DMS53 treated with DMSO at 0.1 percent for 48 hours (cell line): ENCODE measurements at regions not wholly inside any gene's neighbourhood (a gene's known extent, or its start where the extent isn't known, plus 50 kb on each side); places are given as distances from the start of the nearest gene placed in this dataset.

ENCODE experiments used
- DNase-seq: peaks from one replicate; lab custom pipeline; 2025; ENCODE audit not compliant: unreplicated experiment; lab: John Stamatoyannopoulos, UW

- DNase-seq, result no peak
Measured at GRCh38 chr18:23384778-23385736, 68.0 kb upstream of the RIOK3 start.

DNA sequence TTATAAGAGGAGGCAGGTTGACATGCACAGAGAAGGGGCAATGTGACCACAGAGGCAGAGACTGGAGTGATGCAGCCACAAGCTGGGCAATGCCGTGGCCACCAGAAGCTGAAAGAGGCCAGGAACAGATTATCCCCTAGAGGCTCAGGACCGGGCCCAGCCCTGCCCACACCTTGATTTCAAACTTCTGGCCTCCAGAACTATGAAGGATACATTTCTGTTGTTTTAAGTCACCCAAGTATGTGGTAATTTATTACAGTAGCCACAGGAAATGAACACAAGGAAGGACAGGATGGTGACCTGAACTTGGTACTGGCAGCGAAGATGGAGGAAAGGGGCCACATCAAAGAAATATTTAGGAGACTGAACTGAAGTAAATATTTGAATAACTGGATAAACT, 66.8 kb upstream of the RIOK3 start:
- no peak for DNase-seq

DNA sequence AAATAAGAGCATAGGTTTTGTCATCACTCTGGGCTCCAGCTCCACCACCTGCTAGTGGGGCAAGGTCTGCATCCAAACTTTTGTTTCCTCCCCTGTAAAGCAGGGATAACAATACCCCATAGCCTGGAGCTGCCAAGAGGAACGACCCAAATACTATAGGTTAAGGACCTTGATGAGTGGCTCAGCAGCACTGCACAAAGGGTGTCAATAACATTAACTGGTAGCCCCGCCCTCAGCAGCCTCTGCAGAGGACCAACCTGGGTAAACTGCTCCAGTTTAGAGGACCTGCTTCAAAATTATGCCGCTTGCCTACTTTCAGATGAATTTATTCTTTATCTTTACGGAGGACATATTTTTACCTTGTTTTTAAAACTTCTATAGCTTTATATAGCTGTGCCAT, 65.8 kb upstream of the RIOK3 start:
- no peak for DNase-seq

DNA sequence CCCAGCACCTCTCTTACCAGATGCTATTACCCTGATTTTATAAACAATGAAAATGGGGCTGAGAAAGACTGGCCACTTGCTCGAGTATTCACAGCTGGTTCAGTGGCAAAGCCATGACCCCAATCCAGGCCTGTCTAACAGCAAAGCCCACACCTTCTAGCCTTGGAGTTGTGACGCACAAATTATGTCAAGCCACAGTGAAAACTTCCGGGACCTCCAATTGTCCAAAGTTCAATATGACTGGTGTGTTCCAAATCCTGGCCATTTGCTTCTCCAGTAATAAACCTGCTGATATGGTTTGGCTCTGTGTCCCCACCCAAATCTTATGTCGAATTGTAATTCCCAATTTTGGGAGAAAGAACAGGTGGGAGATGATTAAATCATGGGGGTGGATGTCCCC, 64.7 kb upstream of the RIOK3 start:
- DNase-seq, result no peak

DNA sequence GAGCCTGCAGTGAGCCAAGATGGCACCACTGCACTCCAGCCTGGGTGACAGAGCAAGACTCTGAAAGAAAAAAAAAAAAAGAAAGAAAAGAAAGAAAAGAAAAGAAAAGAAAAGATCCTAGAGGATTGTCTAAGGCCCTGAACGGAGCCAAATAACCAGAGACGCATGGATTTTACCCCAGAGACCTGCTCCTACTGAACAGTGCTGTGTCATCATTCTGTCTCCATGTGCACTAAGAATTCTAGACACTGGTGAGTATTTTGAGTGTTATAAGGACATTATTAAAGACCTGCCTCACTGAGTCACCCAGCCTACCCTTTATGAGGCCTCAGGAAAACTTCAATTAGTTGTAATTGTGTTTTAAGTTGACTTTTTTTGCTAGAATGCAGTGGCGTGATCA, 61.9 kb upstream of the RIOK3 start:
- no peak for DNase-seq

GRCh38 chr18:23397907-23398306, 55.2 kb upstream of the RIOK3 start:
- no peak for DNase-seq

GRCh38 chr18:23398401-23398800, 54.7 kb upstream of the RIOK3 start:
- DNase-seq, result no peak

DNA sequence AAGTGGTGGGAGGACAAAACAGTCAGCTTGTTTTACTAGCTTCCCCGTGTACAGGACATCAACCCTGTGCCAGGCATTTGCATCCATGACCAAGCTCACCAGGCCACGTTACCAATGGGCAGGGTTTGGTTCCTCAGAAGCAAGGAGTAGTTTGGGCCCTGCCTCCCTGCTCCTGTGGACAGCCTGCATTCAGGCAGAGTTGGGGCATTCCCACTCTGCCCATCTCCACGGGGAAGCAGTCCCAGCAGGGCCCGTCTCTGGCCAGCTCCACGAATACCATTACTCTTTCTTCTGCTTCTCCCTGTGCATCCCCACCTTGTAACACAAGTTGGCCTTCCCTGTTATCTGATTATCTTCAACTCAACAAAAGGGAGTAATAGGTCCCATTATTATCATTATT, 54.0 kb upstream of the RIOK3 start:
- no peak for DNase-seq

DNA sequence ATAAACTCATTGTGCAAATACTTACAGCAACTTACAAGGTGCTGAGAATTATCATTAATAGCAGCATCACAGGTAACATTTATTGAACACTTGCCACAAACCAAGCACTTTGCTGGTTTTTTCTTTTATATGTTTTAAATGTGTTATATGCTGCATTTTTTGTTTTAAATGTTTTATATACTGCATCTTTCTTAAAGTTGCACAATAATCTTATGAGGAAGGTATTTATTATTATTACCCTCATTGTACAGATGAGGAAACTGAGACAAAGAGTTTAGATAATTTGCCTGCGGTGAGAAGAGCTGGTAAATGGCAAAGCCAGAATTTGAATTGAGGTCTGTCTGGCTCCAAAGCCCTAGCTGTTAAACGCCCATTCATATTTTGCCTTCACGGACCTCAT, 52.2 kb upstream of the RIOK3 start:
- no peak for DNase-seq

DNA sequence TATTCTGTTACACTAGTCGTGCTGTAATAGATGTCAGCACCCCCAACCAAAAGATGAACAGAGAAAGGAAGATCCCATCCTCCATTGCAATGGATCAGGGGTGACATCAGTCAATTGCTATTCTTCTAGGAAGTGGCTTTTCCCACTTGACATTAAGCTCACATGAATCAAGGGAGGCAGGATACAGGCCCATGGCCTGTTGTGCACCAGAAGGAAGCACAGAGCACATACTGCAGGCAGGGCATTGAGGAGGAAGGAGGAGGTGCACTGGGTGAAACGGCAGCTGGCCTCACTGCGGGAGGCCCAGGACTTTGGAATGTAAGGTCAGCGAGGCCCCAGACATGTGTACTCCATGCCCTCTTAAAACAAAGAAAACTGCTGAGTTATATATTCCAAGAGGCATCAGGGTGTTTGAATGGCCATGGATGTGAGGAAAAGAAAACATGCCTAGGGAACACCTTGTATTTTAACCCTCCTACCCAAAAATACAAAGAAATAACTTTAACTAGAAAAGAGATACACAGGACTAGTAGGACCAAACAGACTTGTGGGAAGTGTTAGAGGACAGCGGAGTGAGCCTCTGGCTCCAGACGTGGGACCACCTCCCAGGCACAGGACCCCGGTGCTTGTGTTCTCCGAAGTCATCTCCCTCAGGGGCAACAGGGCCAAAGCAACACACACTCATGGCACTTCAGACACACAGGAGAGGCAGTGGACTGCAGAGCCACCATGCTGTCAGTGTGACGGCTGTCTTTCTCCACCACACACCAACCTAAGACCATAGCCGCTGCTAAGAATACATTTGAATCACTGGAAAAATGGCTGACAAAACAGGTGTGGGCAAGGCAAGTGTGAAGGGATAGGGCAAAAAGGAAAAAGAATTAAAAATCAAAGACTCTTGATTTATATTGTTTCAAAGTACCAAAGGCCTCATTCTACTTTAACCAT, 51.4 kb upstream of the RIOK3 start:
- peak; percentile 80 for DNase-seq
